ENCODE measurements at regions not wholly inside any gene's neighbourhood (a gene's known extent, or its start where the extent isn't known, plus 50 kb on each side); places are given as distances from the start of the nearest gene placed in this dataset.

DNA sequence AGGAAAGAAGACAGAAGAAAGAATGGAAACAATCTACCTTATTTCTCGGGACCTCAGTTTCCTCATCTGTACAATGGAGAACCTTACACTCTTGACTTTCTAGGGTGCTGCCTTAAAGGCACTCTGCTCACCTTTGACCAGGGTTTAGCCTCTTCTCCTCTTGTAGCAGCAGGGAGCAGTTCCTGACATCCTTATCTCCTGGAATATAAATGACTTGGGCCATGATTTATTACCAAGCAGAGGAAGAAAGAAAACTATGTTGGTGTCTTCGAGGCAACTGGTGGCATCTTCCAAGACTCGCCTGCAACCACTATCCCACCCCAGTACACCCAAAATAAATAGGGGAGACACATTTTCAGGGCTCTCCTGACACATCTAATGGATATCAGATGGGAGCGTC, 314.2 kb downstream of the BUD13 start:
- TF ChIP-seq, protein P1, sequence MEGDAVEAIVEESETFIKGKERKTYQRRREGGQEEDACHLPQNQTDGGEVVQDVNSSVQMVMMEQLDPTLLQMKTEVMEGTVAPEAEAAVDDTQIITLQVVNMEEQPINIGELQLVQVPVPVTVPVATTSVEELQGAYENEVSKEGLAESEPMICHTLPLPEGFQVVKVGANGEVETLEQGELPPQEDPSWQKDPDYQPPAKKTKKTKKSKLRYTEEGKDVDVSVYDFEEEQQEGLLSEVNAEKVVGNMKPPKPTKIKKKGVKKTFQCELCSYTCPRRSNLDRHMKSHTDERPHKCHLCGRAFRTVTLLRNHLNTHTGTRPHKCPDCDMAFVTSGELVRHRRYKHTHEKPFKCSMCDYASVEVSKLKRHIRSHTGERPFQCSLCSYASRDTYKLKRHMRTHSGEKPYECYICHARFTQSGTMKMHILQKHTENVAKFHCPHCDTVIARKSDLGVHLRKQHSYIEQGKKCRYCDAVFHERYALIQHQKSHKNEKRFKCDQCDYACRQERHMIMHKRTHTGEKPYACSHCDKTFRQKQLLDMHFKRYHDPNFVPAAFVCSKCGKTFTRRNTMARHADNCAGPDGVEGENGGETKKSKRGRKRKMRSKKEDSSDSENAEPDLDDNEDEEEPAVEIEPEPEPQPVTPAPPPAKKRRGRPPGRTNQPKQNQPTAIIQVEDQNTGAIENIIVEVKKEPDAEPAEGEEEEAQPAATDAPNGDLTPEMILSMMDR (IDR thresholded peaks at IDR 0.05; ENCODE audit: poor library complexity, severe bottlenecking), result no peak
- TF ChIP-seq EZH2 (IDR thresholded peaks at IDR 0.05; ENCODE audit: borderline replicate concordance, insufficient read depth, low read length, poor library complexity, severe bottlenecking) (no peak), MXI1 (conservative IDR thresholded peaks at IDR 0.05; ENCODE audit: poor library complexity, severe bottlenecking) (no peak), REST (IDR thresholded peaks at IDR 0.05; ENCODE audit: borderline replicate concordance) (no peak), POLR2AphosphoS5 (IDR thresholded peaks at IDR 0.05) (no peak), EP300 (conservative IDR thresholded peaks at IDR 0.05; ENCODE audit: poor library complexity, severe bottlenecking) (no peak)

Measured in neural cell (in vitro differentiated cells).